ENCODE measurements at regions not wholly inside any gene's neighbourhood (a gene's known extent, or its start where the extent isn't known, plus 50 kb on each side); places are given as distances from the start of the nearest gene placed in this dataset.
"Not testable (repeated sequence)": the region's sequence is repeated elsewhere in the genome, so short reads cannot be mapped to it uniquely, and the experiment has no call there.

DNA sequence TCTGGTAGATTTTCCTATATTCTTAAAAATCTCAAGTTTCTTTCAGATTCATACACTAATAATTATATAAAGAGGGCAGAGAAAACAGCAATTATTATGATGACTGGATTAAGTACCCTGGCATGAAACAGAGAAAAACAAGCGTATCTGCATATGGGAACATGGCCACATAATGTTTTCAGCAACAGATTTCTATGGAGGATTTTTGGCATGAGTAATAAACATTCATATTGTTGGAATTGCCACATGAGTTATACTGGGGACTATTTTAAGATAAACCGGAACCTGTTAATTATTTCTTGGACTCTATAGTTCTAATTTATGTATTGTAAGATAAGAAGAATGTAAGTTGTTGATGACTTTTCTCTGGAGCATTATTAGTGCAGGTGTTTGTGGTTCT lies 112.7 kb downstream of the OXSM start:
- Mint-ChIP-seq H3K27me3 (ENCODE audit: low read depth in 3 of 3) (peaks cover 0 to 8% (median 1%) of the 10 kb centered on the region in 3 donors), H3K27ac (no peak overlapping the region), H3K4me1 (peaks cover 6 to 9% of the 10 kb centered on the region in 2 donors), H3K36me3 (peaks cover 0 to 3% (median 0%) of the 10 kb centered on the region in 3 donors), H3K4me3 (no peak overlapping the region), H3K9me3 (no peaks in the 10 kb centered on the region)
- no peak for DNase-seq

GRCh38 chr3:25903371-25904129 lies 113.7 kb downstream of the OXSM start:
- Mint-ChIP-seq H3K27ac (no peak overlapping the region), H3K4me3 (no peak overlapping the region), H3K4me1 (peaks cover 6 to 9% of the 10 kb centered on the region in 2 donors), H3K9me3 (no peaks in the 10 kb centered on the region), H3K36me3 (peaks cover 0 to 3% (median 0%) of the 10 kb centered on the region in 3 donors), H3K27me3 (ENCODE audit: low read depth in 3 of 3) (peaks cover 0 to 8% (median 1%) of the 10 kb centered on the region in 3 donors)
- DNase-seq = no peak

- Mint-ChIP-seq H3K27me3 (ENCODE audit: low read depth in 3 of 3) (peaks cover 0 to 8% (median 0%) of the 10 kb centered on the region in 3 donors), H3K9me3 (no peaks in the 10 kb centered on the region), H3K36me3 (peaks cover 0 to 3% (median 0%) of the 10 kb centered on the region in 3 donors), H3K27ac (no peak overlapping the region), H3K4me3 (no peak overlapping the region), H3K4me1 (peaks cover 6 to 9% of the 10 kb centered on the region in 2 donors)
- no peak for DNase-seq
Observed at GRCh38 chr3:25904206-25904605, 114.3 kb downstream of the OXSM start.

DNA sequence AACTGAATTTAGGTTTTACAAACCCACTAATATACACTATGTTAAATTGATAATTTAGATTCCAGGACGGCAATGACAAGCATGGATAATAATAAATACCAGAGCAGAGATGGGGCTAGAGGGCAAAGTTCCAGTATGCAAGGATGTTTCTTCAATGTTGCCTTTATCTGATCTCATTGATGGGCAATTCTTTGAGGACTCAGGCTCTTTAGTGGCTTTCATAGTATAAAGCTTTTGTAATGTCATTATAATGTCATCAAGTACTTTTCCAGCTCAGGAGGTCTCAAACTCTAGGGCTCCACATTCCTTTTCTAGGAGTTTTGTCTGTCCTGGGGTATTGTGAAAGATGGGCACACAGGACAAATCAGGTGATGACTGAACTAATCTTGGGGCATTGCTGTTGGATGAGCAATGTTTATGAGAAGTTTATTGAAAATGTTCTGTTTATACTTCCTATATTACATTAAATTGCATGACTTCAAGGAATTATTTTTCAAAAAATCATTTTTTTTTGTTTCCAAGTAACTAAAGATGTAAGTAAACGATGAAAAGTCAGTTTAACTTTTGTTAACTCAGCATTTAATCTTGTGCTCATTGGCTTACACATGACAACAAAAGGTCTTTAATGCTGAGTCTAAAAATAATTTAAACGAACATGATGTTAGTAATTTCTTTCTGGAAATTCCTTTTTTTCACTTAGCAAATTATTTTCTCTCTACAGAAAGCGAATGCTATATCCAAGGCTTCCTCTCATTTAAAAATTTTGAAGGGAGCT lies 116.4 kb downstream of the OXSM start:
- H3K36me3 Mint-ChIP-seq = peaks cover 0 to 3% (median 0%) of the 10 kb centered on the region in 3 donors
- peaks cover 20 to 22% of the 10 kb centered on the region in 2 donors for H3K4me1 Mint-ChIP-seq
- no peak overlapping the region for H3K27ac Mint-ChIP-seq
- no peak for DNase-seq
- peaks cover 0 to 2% (median 0%) of the 10 kb centered on the region in 6 donors for H3K9me3 Mint-ChIP-seq
- H3K27me3 Mint-ChIP-seq (ENCODE audit: low read depth in 3 of 3) = peaks cover 0 to 5% (median 1%) of the 10 kb centered on the region in 3 donors
- no peak overlapping the region for H3K4me3 Mint-ChIP-seq

DNA sequence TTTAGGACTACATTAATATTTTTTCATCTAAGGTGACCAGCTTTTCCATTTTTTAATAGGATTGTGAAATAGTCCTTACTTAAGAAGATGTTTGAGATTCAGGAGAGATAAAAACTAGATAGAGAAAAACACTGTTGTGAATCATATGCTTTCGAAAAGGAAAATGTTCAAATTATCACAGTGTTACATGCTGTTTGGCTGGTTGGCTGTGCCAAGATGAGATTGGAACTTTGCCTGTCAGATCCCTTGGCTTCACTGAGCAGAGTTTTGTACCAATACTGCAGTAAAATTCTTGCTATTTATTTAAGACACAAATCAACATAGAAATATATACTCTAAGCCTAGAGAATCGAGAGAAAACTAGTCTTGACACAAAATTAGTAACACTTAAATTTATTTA lies 117.2 kb downstream of the OXSM start:
- H3K9me3 Mint-ChIP-seq = peaks cover 0 to 2% (median 0%) of the 10 kb centered on the region in 6 donors
- peaks cover 22 to 25% of the 10 kb centered on the region in 2 donors for H3K4me1 Mint-ChIP-seq
- H3K36me3 Mint-ChIP-seq = peaks cover 0 to 3% (median 0%) of the 10 kb centered on the region in 3 donors
- no peak overlapping the region for H3K27ac Mint-ChIP-seq
- peaks cover 5 to 10% (median 8%) of the 10 kb centered on the region in 3 donors for H3K27me3 Mint-ChIP-seq (ENCODE audit: low read depth in 3 of 3)
- H3K4me3 Mint-ChIP-seq = no peak overlapping the region
- DNase-seq = no peak

GRCh38 chr3:25910105-25910504 lies 120.2 kb downstream of the OXSM start:
- H3K27me3 Mint-ChIP-seq (ENCODE audit: low read depth in 3 of 3) = peaks cover 5 to 8% (median 8%) of the 10 kb centered on the region in 3 donors
- H3K9me3 Mint-ChIP-seq = peaks cover 0 to 2% (median 0%) of the 10 kb centered on the region in 6 donors
- peaks cover 27 to 33% of the 10 kb centered on the region in 2 donors for H3K4me1 Mint-ChIP-seq
- no peak for DNase-seq
- H3K36me3 Mint-ChIP-seq = peaks cover 0 to under 1% (median 0%) of the 10 kb centered on the region in 3 donors
- no peak overlapping the region for H3K4me3 Mint-ChIP-seq
- peak overlapping the region in 4 of 6 donors; percentile 95 to 99 (median 98) for H3K27ac Mint-ChIP-seq

DNA sequence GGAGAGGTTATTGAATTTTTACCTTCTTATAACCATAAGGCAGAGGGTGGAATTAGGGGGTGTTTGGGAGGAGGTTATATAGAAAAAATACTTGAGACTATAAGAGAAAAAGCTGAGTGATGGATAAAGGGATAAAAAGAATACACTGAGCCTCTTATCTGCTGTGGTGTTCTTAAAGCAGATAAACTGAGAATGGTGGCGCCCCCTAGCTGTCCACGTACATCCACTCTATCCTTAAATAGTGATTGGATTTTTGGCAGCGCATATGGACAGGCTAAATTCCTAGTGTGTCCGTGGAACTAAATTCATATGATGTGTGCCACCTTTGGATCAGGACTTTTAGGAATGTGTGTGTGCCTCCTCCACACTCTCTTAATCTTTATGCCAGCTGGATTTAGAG lies 121.1 kb downstream of the OXSM start:
- Mint-ChIP-seq H3K4me1 (peaks cover 27 to 33% of the 10 kb centered on the region in 2 donors), H3K4me3 (peak overlapping the region; percentile 62 to 81 (median 73)), H3K27ac (peak overlapping the region; percentile 95 to 99 (median 98)), H3K9me3 (peaks cover 0 to 2% (median 0%) of the 10 kb centered on the region in 6 donors), H3K36me3 (no peaks in the 10 kb centered on the region), H3K27me3 (ENCODE audit: low read depth in 3 of 3) (peaks cover 7 to 9% (median 8%) of the 10 kb centered on the region in 3 donors)
- DNase-seq = peak in 1 of 3 donors; percentile 7

DNA sequence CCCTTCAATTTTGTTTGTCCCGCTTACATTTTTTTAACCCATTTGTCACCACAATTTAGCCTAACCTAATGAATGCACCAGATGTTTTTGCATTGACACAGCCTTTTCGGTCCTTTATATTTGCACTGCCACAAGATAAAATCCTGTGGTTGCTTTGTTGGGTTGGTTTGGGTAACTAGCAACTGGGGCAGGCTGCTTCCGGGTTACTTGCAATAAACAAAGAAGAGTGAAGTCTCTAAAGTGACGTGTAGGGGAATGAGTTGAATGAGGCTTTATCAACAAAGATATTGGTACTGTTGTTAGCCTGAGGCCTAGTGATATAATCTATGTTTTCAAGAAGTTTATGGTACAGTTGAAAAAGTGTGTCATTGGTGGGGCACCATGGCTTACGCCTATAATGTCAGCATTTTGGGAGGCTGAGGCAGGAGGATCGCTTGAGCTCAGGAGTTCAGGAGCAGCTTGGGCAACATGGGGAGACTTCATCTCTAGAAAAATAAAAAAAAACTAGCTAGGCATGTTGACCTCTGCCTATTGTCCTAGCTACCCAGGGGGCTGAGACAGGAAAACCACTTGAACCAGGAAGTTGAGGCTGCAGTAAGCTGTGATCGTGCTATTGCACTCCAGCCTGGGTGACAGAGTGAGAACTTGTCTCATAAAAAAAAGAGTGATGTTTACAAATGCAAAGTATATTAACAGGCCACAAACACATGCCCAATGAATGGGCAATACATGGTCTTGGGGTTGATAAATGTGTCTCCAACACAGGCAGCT lies 121.8 kb downstream of the OXSM start:
- Mint-ChIP-seq H3K36me3 (no peaks in the 10 kb centered on the region), H3K4me1 (peaks cover 27 to 33% of the 10 kb centered on the region in 2 donors), H3K9me3 (peaks cover 0 to 2% (median 0%) of the 10 kb centered on the region in 6 donors), H3K27me3 (ENCODE audit: low read depth in 3 of 3) (peaks cover 7 to 9% (median 8%) of the 10 kb centered on the region in 3 donors), H3K27ac (peak overlapping the region; percentile 95 to 99 (median 98)), H3K4me3 (peak overlapping the region; percentile 62 to 81 (median 73))
- DNase-seq = peak; percentile 68 to 78 (median 69)

GRCh38 chr3:25913179-25913578 lies 123.3 kb downstream of the OXSM start:
- Mint-ChIP-seq H3K4me3 (no peak overlapping the region), H3K27me3 (ENCODE audit: low read depth in 3 of 3) (peaks cover 4 to 9% (median 8%) of the 10 kb centered on the region in 3 donors), H3K36me3 (no peaks in the 10 kb centered on the region), H3K4me1 (peaks cover 27 to 33% of the 10 kb centered on the region in 2 donors), H3K27ac (peak overlapping the region in 1 of 6 donors; percentile 99), H3K9me3 (peaks cover 0 to 2% (median 0%) of the 10 kb centered on the region in 6 donors)
- DNase-seq = no peak

DNA sequence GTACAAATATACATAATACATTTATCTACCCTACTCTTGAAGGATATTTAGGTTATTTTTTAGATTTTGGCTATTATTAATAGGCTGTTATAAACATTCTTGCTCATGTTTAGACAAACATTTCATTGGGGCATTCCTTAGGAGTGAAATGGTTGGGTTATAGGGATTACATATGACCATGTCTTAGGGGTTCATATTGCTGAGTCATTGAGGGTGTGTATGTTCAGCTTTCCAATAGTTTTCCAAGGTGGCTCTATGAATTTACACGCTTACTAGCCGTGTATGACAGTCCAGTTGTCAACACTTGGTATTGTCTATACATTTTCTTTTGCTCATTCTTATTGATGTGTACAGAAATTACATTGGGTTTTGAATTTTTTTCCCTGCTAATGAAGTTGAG lies 125.8 kb downstream of the OXSM start:
- Mint-ChIP-seq H3K36me3 (peaks cover 0 to under 1% (median 0%) of the 10 kb centered on the region in 3 donors), H3K4me1 (peaks cover 22 to 24% of the 10 kb centered on the region in 2 donors), H3K27me3 (ENCODE audit: low read depth in 3 of 3) (peaks cover 4 to 15% (median 8%) of the 10 kb centered on the region in 3 donors), H3K4me3 (no peak overlapping the region), H3K9me3 (peaks cover 0 to 11% (median 0%) of the 10 kb centered on the region in 6 donors), H3K27ac (no peak overlapping the region)
- DNase-seq = no peak

GRCh38 chr3:25916321-25916720 lies 126.4 kb downstream of the OXSM start:
- DNase-seq = no peak
- Mint-ChIP-seq H3K4me1 (peaks cover 16 to 18% of the 10 kb centered on the region in 2 donors), H3K36me3 (peaks cover 0 to 4% (median 0%) of the 10 kb centered on the region in 3 donors), H3K9me3 (peaks cover 0 to 11% (median 0%) of the 10 kb centered on the region in 6 donors), H3K4me3 (no peak overlapping the region), H3K27me3 (ENCODE audit: low read depth in 3 of 3) (peaks cover 4 to 15% (median 9%) of the 10 kb centered on the region in 3 donors), H3K27ac (no peak overlapping the region)

DNA sequence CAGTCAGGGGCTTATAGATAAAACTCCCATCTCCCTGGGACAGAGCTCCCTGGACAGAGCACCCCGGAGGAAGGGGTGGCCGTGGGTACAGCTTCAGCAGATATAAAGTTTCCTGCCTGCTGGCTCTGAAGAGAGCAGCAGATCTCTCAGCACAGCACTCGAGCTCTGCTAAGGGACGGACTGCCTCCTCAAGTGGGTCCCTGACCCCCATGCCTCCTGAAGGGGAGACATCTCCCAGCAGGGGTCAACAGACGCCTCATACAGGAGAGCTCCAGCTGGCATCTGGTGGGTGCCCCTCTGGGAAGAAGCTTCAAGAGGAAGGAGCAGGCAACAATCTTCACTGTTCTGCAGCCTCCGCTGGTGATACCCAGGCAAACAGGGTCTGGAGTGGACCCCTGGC lies 142.1 kb downstream of the OXSM start:
- H3K4me3 Mint-ChIP-seq, H3K27ac Mint-ChIP-seq, H3K36me3 Mint-ChIP-seq, H3K4me1 Mint-ChIP-seq, DNase-seq: not testable (repeated sequence)
- peaks cover 2 to 22% (median 4%) of the 10 kb centered on the region in 3 donors for H3K27me3 Mint-ChIP-seq (ENCODE audit: low read depth in 3 of 3)
- peaks cover 9 to 18% (median 13%) of the 10 kb centered on the region in 6 donors for H3K9me3 Mint-ChIP-seq
